ENCODE measurements at regions not wholly inside any gene's neighbourhood (a gene's known extent, or its start where the extent isn't known, plus 50 kb on each side); places are given as distances from the start of the nearest gene placed in this dataset.

DNA sequence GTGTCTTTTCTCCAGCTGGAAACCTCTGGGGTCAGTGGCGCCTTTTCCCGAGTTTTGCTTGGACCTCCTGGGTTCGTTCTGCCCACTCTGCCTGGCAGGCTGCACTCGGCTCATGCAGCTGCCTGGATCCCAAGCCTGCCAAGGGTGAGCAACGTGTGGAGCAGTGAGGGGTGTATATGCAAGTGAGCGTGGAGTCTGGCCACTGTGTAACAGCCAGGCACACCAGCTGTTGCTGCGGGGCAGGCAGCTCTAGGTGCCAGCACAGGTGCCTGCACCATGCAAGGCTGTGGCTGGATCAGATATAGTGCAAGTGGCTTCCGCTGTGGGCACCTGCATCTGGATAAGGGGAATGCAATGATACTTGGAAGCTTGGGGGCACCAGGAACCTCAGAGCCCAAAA is 699.4 kb downstream of the SLITRK1 start:
- Histone ChIP-seq H3K27ac (replicated peaks) (no peak overlapping the region), H3K27me3 (ENCODE audit: insufficient read depth, poor library complexity, severe bottlenecking) (no peaks in the 10 kb centered on the region), H3K4me3 (replicated peaks; ENCODE audit: insufficient read depth, low read length) (no peak overlapping the region)
- DNase-seq (ENCODE audit: low read depth in 1 of 2, low spot score in 1 of 2) = no peak
- no peak for TF ChIP-seq SPI1 (IDR thresholded peaks at IDR 0.05; ENCODE audit: borderline replicate concordance, low read depth)
- TF ChIP-seq POLR2AphosphoS5 (IDR thresholded peaks at IDR 0.05; ENCODE audit: low read depth) = no peak
- no peak for TF ChIP-seq GABPA (IDR thresholded peaks at IDR 0.05; ENCODE audit: low read depth)
- TF ChIP-seq, protein P1, sequence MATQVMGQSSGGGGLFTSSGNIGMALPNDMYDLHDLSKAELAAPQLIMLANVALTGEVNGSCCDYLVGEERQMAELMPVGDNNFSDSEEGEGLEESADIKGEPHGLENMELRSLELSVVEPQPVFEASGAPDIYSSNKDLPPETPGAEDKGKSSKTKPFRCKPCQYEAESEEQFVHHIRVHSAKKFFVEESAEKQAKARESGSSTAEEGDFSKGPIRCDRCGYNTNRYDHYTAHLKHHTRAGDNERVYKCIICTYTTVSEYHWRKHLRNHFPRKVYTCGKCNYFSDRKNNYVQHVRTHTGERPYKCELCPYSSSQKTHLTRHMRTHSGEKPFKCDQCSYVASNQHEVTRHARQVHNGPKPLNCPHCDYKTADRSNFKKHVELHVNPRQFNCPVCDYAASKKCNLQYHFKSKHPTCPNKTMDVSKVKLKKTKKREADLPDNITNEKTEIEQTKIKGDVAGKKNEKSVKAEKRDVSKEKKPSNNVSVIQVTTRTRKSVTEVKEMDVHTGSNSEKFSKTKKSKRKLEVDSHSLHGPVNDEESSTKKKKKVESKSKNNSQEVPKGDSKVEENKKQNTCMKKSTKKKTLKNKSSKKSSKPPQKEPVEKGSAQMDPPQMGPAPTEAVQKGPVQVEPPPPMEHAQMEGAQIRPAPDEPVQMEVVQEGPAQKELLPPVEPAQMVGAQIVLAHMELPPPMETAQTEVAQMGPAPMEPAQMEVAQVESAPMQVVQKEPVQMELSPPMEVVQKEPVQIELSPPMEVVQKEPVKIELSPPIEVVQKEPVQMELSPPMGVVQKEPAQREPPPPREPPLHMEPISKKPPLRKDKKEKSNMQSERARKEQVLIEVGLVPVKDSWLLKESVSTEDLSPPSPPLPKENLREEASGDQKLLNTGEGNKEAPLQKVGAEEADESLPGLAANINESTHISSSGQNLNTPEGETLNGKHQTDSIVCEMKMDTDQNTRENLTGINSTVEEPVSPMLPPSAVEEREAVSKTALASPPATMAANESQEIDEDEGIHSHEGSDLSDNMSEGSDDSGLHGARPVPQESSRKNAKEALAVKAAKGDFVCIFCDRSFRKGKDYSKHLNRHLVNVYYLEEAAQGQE (IDR thresholded peaks at IDR 0.05; ENCODE audit: insufficient replicate concordance, low read depth) = no peak
- TF ChIP-seq, protein P2, sequence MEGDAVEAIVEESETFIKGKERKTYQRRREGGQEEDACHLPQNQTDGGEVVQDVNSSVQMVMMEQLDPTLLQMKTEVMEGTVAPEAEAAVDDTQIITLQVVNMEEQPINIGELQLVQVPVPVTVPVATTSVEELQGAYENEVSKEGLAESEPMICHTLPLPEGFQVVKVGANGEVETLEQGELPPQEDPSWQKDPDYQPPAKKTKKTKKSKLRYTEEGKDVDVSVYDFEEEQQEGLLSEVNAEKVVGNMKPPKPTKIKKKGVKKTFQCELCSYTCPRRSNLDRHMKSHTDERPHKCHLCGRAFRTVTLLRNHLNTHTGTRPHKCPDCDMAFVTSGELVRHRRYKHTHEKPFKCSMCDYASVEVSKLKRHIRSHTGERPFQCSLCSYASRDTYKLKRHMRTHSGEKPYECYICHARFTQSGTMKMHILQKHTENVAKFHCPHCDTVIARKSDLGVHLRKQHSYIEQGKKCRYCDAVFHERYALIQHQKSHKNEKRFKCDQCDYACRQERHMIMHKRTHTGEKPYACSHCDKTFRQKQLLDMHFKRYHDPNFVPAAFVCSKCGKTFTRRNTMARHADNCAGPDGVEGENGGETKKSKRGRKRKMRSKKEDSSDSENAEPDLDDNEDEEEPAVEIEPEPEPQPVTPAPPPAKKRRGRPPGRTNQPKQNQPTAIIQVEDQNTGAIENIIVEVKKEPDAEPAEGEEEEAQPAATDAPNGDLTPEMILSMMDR (IDR thresholded peaks at IDR 0.05; ENCODE audit: insufficient read depth, low read length) = no peak

DNA sequence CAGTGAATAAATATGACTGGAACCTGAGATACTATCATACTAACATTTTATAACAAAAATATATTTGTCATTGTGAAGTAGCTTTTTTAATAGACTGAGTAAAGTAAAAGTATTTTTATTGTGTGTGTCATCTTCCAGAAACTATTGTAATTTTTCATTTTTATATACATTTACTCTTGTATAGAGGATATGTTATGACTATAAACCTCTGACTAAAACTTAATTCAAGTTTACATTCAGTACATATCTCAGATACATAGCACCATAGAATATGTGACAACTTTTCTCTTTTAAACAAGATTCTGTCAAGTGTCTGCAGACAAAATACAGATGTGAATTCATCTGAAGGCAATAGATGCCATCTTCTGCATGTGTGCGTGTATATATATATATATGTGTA is 704.3 kb downstream of the SLITRK1 start:
- DNase-seq (ENCODE audit: low read depth in 1 of 2, low spot score in 1 of 2) = no peak
- Histone ChIP-seq H3K4me3 (replicated peaks; ENCODE audit: insufficient read depth, low read length) (no peak overlapping the region), H3K27ac (replicated peaks) (no peak overlapping the region), H3K27me3 (ENCODE audit: insufficient read depth, poor library complexity, severe bottlenecking) (no peaks in the 10 kb centered on the region)
- TF ChIP-seq SPI1 (IDR thresholded peaks at IDR 0.05; ENCODE audit: borderline replicate concordance, low read depth) (no peak), POLR2AphosphoS5 (IDR thresholded peaks at IDR 0.05; ENCODE audit: low read depth) (no peak), GABPA (IDR thresholded peaks at IDR 0.05; ENCODE audit: low read depth) (no peak)
- TF ChIP-seq, protein P1 (IDR thresholded peaks at IDR 0.05; ENCODE audit: insufficient replicate concordance, low read depth) = no peak
- TF ChIP-seq, protein P2 (IDR thresholded peaks at IDR 0.05; ENCODE audit: insufficient read depth, low read length) = no peak

DNA sequence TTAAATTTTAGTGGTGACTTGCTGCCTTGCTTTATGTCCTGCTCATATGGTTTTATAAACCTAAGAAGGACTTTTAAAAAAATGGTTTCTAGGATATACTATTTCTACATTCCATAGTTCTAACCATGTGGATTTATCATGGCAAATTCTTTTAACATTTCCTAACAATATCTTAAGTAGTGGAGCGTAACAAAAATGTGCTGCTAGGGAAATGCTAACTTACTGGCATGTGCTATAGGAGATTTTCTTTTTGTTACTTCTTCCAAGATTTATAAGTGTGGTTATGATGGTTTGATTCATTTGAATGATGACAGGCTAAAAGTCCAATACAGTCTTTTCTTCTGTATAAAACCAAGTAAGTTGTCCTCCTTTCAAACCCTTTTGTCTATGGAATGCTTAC is 713.7 kb downstream of the SLITRK1 start:
- TF ChIP-seq, protein P2 (IDR thresholded peaks at IDR 0.05; ENCODE audit: insufficient read depth, low read length) = no peak
- TF ChIP-seq SPI1 (IDR thresholded peaks at IDR 0.05; ENCODE audit: borderline replicate concordance, low read depth) (no peak), POLR2AphosphoS5 (IDR thresholded peaks at IDR 0.05; ENCODE audit: low read depth) (no peak), GABPA (IDR thresholded peaks at IDR 0.05; ENCODE audit: low read depth) (no peak)
- TF ChIP-seq, protein P1 (IDR thresholded peaks at IDR 0.05; ENCODE audit: insufficient replicate concordance, low read depth) = no peak
- no peak for DNase-seq (ENCODE audit: low read depth in 1 of 2, low spot score in 1 of 2)

More for the DNA sequence above, 713.7 kb downstream of the SLITRK1 start:
- H3K27me3 ChIP-seq (ENCODE audit: insufficient read depth, poor library complexity, severe bottlenecking) = no peaks in the 10 kb centered on the region
- H3K27ac ChIP-seq (replicated peaks) = no peak overlapping the region
- H3K4me3 ChIP-seq (replicated peaks; ENCODE audit: insufficient read depth, low read length) = no peak overlapping the region

All from HL-60 (cell line).